Immature natural killer cell (primary cell): ENCODE measurements at regions not wholly inside any gene's neighbourhood (a gene's known extent, or its start where the extent isn't known, plus 50 kb on each side); places are given as distances from the start of the nearest gene placed in this dataset.

Experiments used
- DNase-seq, 3 donors: peaks; one replicate each; pipeline ENCODE4 v3.0.0; 2022; ENCODE audit warnings: mixed read lengths in 1 of 3
- H3K27ac Mint-ChIP-seq, 6 donors: one replicate each; pipeline ENCODE4 v1.8.0; 2020; ENCODE audit warnings: mixed read lengths in 6 of 6, mild to moderate bottlenecking in 5 of 6, inconsistent platforms in 4 of 6, moderate library complexity in 3 of 6
- H3K27me3 Mint-ChIP-seq, 3 donors: one replicate each; pipeline ENCODE4 v1.8.0; 2020 to 2021; ENCODE audit warnings: low read depth in 3 of 3, mild to moderate bottlenecking in 3 of 3, mixed read lengths in 3 of 3, moderate library complexity in 3 of 3, inconsistent platforms in 1 of 3
- H3K36me3 Mint-ChIP-seq, 3 donors: one replicate each; pipeline ENCODE4 v1.8.0; 2020; ENCODE audit warnings: mixed read lengths in 3 of 3, inconsistent platforms in 2 of 3, mild to moderate bottlenecking in 2 of 3
- H3K4me1 Mint-ChIP-seq, 2 donors: one replicate each; pipeline ENCODE4 v1.8.0; 2020; ENCODE audit warnings: inconsistent platforms in 2 of 2, mild to moderate bottlenecking in 2 of 2, mixed read lengths in 2 of 2, moderate library complexity in 1 of 2
- H3K4me3 Mint-ChIP-seq, 5 donors: one replicate each; pipeline ENCODE4 v1.8.0; 2020; ENCODE audit warnings: mild to moderate bottlenecking in 5 of 5, mixed read lengths in 5 of 5, inconsistent platforms in 3 of 5, moderate library complexity in 3 of 5
- H3K9me3 Mint-ChIP-seq, 6 donors: one replicate each; pipeline ENCODE4 v1.8.0; 2020; ENCODE audit warnings: mild to moderate bottlenecking in 6 of 6, mixed read lengths in 6 of 6, inconsistent platforms in 4 of 6, moderate library complexity in 3 of 6

DNA sequence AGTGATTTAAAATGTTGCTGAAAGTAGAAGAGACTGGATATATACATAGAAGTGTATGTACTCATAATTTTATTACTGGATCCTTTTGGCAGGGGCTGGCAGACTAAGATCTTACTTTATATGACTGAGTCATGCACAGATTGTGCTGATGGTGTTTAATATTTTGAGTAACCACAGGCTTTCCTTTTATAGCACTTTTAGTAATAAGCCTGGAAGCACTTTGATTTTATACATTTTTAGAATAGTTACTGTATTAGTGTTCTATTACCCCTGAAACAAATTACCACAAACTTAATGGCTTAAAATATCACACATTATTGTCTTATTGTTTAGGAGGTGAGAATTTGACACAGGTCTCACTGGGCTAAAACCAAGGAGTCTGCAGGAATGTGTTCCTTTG is 113.4 kb upstream of the CDH8 start:
- H3K4me1 Mint-ChIP-seq = no peaks in the 10 kb centered on the region
- no peak overlapping the region for H3K4me3 Mint-ChIP-seq
- H3K36me3 Mint-ChIP-seq = no peaks in the 10 kb centered on the region
- H3K27ac Mint-ChIP-seq = no peak overlapping the region
- H3K27me3 Mint-ChIP-seq = no peaks in the 10 kb centered on the region
- peaks cover 2 to 43% (median 12%) of the 10 kb centered on the region in 6 donors for H3K9me3 Mint-ChIP-seq
- no peak for DNase-seq

DNA sequence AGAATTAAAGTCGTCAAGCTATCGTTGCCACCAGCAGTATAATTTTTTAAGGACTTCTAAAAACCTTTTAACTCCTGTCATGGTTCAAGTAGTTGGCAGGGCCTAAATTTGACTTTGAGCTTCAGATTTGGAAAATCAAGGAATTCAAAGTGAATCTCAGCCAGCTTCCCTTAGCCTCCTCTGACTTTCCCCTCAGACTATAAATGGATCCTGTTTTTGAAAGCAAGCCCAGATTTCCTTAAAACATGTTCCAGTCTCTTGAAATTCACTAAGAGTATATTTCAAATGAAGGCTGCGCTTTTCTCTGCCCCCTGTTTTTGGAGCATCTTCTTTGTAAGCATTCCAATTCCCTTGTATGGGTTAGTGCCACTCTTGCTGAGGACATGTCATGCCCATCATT is 101.8 kb upstream of the CDH8 start:
- H3K4me1 Mint-ChIP-seq = no peaks in the 10 kb centered on the region
- no peak for DNase-seq
- H3K36me3 Mint-ChIP-seq = peaks cover 0 to 3% (median 0%) of the 10 kb centered on the region in 3 donors
- H3K9me3 Mint-ChIP-seq = peaks cover 5 to 72% (median 26%) of the 10 kb centered on the region in 6 donors
- no peak overlapping the region for H3K27ac Mint-ChIP-seq
- H3K27me3 Mint-ChIP-seq = peaks cover 0 to 2% (median 1%) of the 10 kb centered on the region in 3 donors
- no peak overlapping the region for H3K4me3 Mint-ChIP-seq

DNA sequence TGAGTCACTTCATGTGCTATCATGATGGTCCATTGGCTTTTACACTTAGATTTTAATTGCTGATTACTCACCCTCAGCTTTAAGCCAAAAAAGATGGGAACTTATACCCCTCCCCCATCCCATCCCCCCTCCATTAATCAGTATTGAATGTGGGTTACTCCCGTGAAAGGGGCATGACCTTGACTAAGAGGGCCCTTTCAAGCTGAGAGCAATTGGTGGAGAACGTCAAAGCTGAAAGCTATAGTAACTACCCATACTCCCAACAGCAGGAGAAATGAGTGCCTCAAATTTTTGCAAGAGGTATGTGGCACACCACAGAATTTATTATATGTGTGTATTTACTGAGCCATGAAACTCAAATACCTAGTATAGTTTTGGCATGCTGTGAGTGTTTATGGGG is 99.7 kb upstream of the CDH8 start:
- no peak for DNase-seq
- Mint-ChIP-seq H3K27me3 (peaks cover 0 to 5% (median under 1%) of the 10 kb centered on the region in 3 donors), H3K9me3 (peaks cover 5 to 74% (median 26%) of the 10 kb centered on the region in 6 donors), H3K36me3 (peaks cover 0 to 4% (median 3%) of the 10 kb centered on the region in 3 donors), H3K4me3 (no peak overlapping the region), H3K27ac (no peak overlapping the region), H3K4me1 (no peaks in the 10 kb centered on the region)

DNA sequence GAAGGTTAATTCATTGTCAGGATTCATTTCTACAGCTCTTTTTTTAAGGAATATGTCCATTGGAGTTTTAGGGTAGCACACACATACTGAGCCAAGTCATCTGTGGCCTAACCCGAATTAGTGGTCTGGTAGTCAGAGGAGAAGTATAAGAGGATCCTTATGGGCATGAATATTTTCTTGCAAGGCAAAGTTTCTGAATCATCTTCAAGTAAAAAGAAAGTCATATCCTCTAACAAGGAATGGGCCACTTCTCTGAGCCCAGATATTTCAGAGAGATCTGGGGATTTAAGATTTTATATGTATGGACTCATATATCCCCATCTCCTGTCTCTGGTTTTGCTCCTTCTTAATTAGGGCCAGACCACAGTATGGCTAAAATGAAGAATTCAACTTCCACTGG is 99.2 kb upstream of the CDH8 start:
- no peak overlapping the region for H3K27ac Mint-ChIP-seq
- no peaks in the 10 kb centered on the region for H3K4me1 Mint-ChIP-seq
- H3K36me3 Mint-ChIP-seq = peaks cover 0 to 6% (median 3%) of the 10 kb centered on the region in 3 donors
- H3K9me3 Mint-ChIP-seq = peaks cover 5 to 72% (median 25%) of the 10 kb centered on the region in 6 donors
- H3K4me3 Mint-ChIP-seq = no peak overlapping the region
- H3K27me3 Mint-ChIP-seq = peaks cover 0 to 4% (median 0%) of the 10 kb centered on the region in 3 donors
- DNase-seq = no peak

DNA sequence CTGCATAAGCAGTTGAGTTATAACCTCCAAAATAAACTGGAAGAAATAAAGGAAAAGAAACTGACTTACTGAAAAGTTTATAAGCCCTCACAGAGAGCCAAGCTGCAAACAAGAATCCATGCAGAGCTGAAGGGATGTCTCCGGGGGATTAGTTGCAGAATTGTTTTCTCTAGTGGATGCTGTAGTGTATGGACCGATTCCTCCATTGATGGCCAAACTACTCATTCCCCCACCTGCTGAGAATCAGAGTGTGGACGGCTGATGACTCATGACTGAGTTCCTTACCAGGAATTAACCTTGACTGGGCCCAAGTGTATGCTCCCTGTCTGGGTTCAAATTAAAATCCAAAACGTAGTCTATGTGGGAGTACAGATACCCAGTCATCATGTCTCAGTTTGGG is 93.9 kb upstream of the CDH8 start:
- peaks cover 0 to 7% (median 0%) of the 10 kb centered on the region in 3 donors for H3K36me3 Mint-ChIP-seq
- H3K4me3 Mint-ChIP-seq = no peak overlapping the region
- H3K27me3 Mint-ChIP-seq = peaks cover 0 to 3% (median 1%) of the 10 kb centered on the region in 3 donors
- H3K27ac Mint-ChIP-seq = no peak overlapping the region
- H3K9me3 Mint-ChIP-seq = peaks cover 0 to 49% (median 18%) of the 10 kb centered on the region in 6 donors
- H3K4me1 Mint-ChIP-seq = no peaks in the 10 kb centered on the region
- no peak for DNase-seq

DNA sequence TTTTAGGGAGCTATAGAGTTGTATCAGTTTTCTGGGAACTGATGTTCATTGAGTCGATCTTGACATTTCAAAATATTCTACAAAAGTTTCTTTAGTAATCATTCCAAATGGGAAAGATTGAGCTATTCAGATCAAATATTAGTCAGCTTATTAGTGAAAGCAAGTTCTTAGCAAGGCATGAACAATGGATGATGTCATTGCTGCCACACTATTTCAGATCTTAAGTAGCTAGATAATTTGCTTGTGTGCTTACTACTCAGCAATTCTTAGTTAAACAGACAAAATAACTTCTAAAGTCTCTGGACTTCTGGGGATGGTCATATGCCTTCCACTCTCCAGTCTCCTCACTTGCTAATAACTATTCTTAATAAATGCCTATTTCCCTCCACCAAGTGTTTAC is 69.0 kb upstream of the CDH8 start:
- peaks cover 0 to under 1% (median 0%) of the 10 kb centered on the region in 3 donors for H3K36me3 Mint-ChIP-seq

DNA sequence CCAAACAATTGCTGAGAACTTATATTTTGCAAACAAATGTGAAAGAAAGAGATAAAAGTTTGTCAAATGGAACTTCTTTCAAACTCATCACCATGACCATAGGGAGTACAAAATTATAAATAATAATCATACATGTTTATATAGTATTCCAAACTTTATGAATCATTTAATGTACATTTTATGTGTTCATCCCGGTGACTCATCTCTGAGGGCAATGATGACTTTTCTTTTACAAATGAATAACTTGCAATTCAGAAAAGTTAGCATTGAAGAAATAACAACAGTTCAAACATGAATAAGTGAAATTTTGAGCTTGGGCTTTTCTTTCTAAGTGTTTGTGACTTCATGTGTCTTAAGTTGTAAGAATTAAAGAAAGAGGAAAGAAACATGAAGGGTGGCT is 66.3 kb upstream of the CDH8 start:
- Mint-ChIP-seq H3K27me3 (peaks cover 0 to 7% (median 2%) of the 10 kb centered on the region in 3 donors), H3K4me3 (no peak overlapping the region), H3K27ac (no peak overlapping the region), H3K4me1 (no peaks in the 10 kb centered on the region), H3K36me3 (no peaks in the 10 kb centered on the region), H3K9me3 (peaks cover 0 to 42% (median 18%) of the 10 kb centered on the region in 6 donors)
- no peak for DNase-seq

More for the DNA sequence above, 69.0 kb upstream of the CDH8 start:
- peaks cover 0 to 50% (median 18%) of the 10 kb centered on the region in 6 donors for H3K9me3 Mint-ChIP-seq
- no peak overlapping the region for H3K27ac Mint-ChIP-seq
- no peaks in the 10 kb centered on the region for H3K4me1 Mint-ChIP-seq
- no peak overlapping the region for H3K4me3 Mint-ChIP-seq
- DNase-seq = no peak
- peaks cover 0 to 4% (median 1%) of the 10 kb centered on the region in 3 donors for H3K27me3 Mint-ChIP-seq

DNA sequence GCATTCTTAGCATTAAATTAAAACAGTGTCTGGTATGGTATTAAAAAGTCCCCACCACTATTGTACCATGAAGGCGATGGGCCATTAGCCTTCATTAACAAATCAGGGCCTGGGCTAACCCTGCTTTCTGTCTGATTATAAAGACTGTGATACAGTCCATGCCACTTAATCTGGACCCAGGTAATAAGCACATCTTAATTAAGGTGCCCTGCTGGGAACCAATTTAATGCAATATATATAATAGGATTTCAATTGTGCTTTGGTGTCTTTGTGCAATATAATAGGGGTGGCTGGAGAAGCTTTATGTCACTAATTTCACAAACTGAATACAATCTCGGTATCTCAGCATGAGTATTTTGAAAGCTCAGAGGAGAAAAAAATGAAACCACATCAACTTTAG is 64.4 kb upstream of the CDH8 start:
- Mint-ChIP-seq H3K27me3 (peaks cover 0 to 6% (median 2%) of the 10 kb centered on the region in 3 donors), H3K9me3 (peaks cover 3 to 40% (median 18%) of the 10 kb centered on the region in 6 donors)
- no peak for DNase-seq

DNA sequence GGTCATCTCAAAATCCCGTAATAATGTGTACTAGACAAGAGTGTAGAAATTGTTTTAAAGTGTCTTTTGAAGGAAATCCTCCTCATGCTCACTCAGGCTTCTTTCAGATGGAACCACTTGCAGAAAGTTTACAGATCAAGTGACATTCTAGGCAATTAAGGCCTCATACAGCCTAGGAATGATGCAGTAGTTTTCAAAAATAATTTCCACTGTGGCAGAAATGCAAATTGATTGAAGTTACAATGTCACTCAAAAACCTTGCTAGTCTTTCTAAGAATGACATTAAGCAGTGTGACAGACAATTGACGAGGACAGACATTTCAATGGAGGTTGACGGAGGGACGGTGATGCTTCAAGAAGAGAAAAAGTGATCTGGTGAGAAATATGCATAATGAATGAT is 53.5 kb upstream of the CDH8 start:
- Mint-ChIP-seq H3K27ac (no peak overlapping the region), H3K36me3 (no peaks in the 10 kb centered on the region), H3K27me3 (peaks cover 0 to 4% (median 0%) of the 10 kb centered on the region in 3 donors), H3K4me3 (no peak overlapping the region), H3K4me1 (no peaks in the 10 kb centered on the region), H3K9me3 (peaks cover 5 to 33% (median 12%) of the 10 kb centered on the region in 6 donors)
- no peak for DNase-seq

More for the DNA sequence above, 64.4 kb upstream of the CDH8 start:
- Mint-ChIP-seq H3K36me3 (no peaks in the 10 kb centered on the region), H3K4me1 (no peaks in the 10 kb centered on the region), H3K27ac (no peak overlapping the region), H3K4me3 (no peak overlapping the region)

DNA sequence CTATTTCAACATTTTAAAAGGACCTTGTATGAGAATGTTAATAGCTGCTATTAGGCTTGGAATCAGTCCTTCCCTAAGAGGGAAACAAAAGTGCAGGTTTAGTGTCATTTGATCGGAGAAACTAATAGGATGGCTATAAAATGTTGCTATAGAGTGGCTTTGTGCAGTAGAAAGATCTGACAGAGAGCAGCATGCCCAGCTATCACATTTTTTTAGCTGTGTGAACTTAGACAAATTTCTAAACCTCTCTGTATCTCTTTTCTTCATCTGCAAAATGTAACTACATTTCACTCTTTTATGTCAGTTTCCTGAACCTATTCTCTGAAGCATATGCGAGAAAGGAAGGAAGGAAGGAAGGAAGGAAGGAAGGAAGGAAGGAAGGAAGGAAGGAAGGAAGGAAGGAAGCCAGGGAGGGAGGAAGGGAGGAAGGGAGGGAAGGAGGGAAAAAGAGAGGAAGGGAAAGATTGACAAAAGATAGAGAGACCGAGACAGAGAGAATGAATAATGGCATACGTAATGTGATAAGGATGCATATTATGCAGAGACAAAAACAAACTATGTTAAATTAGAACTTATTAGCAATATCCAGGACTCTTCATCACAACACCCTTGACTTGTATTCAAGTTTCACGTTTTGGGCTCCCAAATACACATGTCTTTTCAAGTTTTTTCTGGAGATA is 52.6 kb upstream of the CDH8 start:
- DNase-seq = no peak
- no peak overlapping the region for H3K27ac Mint-ChIP-seq
- H3K4me1 Mint-ChIP-seq = no peaks in the 10 kb centered on the region
- H3K36me3 Mint-ChIP-seq = no peaks in the 10 kb centered on the region
- no peak overlapping the region for H3K4me3 Mint-ChIP-seq
- peaks cover 5 to 36% (median 13%) of the 10 kb centered on the region in 6 donors for H3K9me3 Mint-ChIP-seq
- peaks cover 0 to 4% (median 2%) of the 10 kb centered on the region in 3 donors for H3K27me3 Mint-ChIP-seq
